ENCODE measurements at regions not wholly inside any gene's neighbourhood (a gene's known extent, or its start where the extent isn't known, plus 50 kb on each side); places are given as distances from the start of the nearest gene placed in this dataset.

DNA sequence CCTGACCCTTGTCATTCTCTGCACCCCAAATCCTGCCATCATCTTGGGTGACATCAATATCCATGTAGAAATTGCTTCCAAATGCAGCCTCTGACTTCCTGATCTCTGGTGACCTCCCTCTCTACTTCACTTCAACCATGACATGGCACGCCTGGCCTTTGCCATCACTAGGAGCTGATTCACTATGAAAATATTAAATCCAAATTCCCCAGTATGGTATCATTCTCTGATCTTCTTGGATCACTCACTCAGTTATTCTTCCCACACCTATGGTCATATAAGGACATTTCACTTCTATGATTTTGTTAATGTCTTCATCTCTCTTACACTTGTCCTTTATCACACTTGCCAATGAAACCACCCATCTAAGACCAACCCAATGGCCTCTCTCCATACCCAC lies 73.7 kb upstream of the ODAD2 start (continued):
- TF ChIP-seq KDM4B (IDR thresholded peaks at IDR 0.05; ENCODE audit: borderline replicate concordance in 2 of 2, low read depth in 1 of 2) (no peak), SMAD3 (CRISPR knock-in tag; conservative IDR thresholded peaks at IDR 0.05) (no peak), HNRNPL (IDR thresholded peaks at IDR 0.05; ENCODE audit: low read depth, low read length) (no peak), RFX7 (CRISPR knock-in tag; IDR thresholded peaks at IDR 0.05) (no peak), DIDO1 (tag; IDR thresholded peaks at IDR 0.05; ENCODE audit: low read depth) (no peak), FIP1L1 (IDR thresholded peaks at IDR 0.05; ENCODE audit: low read depth, low read length, poor library complexity, severe bottlenecking) (no peak), PTBP1 (IDR thresholded peaks at IDR 0.05; ENCODE audit: low read depth, low read length) (no peak), ADNP (tag; IDR thresholded peaks at IDR 0.05) (no peak)

DNA sequence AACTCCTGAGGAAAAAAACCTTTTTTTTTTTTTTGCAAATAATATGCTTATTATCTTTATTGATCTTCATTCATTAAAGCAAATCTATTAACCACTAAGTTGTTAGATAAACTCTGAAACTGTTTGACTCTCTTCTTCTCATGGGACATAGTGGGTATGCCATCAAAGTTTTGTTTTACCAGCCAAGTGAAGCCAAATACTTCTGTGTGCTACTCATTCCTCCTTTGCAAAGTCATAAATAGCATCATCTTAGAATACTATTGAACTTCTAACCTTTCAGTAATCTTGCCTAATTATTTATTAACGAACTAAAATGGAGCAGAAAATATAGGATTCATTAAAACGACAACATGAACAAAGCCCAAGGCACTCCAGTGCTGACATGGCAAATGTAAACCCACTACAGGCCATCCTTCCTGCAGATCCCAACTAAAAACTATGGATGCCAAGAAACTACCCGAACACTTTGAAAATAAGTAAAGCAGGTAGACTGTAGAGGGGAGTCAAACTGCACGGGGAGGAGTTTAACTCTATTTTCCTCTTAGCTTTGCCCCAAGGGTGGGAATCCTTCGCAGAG lies 61.2 kb upstream of the ODAD2 start:
- no peaks in the 10 kb centered on the region for H3K79me2 ChIP-seq (ENCODE audit: control insufficient read depth, insufficient read depth, low read length)
- no peak overlapping the region for H2AFZ ChIP-seq (ENCODE audit: low read depth, low read length)
- no peak overlapping the region for H3K27ac ChIP-seq (ENCODE audit: extremely low read depth, low read depth, low read length)
- CTCF ChIA-PET (ENCODE audit: low intra/inter-chr PET ratio), result no interaction called here
- ATAC-seq, result no peak
- no peaks in the 10 kb centered on the region for H3K9me3 ChIP-seq (replicated peaks; ENCODE audit: control insufficient read depth, insufficient read depth, low read depth, low read length)
- intact Hi-C loops (cut with micrococcal nuclease) (no loop called here), in situ Hi-C loops (cut with MboI) (no loop called here)
- no TSS peak for BruUV-seq (replicated peaks)
- H3K9me1 ChIP-seq (ENCODE audit: control insufficient read depth, insufficient read depth, low read length), result no peaks in the 10 kb centered on the region
- H3K27me3 ChIP-seq (ENCODE audit: control insufficient read depth in 2 of 2, insufficient read depth in 2 of 2, low read length in 2 of 2), result no peaks in the 10 kb centered on the region
- H4K20me1 ChIP-seq (replicated peaks; ENCODE audit: control insufficient read depth, insufficient read depth, low read length), result no peaks in the 10 kb centered on the region; the same call in 1 of the 2 replicates
- no peaks in the 10 kb centered on the region for H3K36me3 ChIP-seq (ENCODE audit: control insufficient read depth, insufficient read depth, low read length)
- no peak for FAIRE-seq
- H3K4me1 ChIP-seq (replicated peaks in 1 of 2; ENCODE audit: control insufficient read depth in 2 of 2, insufficient read depth in 2 of 2, low read length in 2 of 2), result no peaks in the 10 kb centered on the region
- no peak overlapping the region for H3K9ac ChIP-seq (ENCODE audit: insufficient read depth in 1 of 2, low read depth in 2 of 2, low read length in 2 of 2)
- POLR2A ChIA-PET, result no interaction called here
- no peak overlapping the region for H3K4me2 ChIP-seq (ENCODE audit: insufficient read depth, low read length)
- no peak overlapping the region for H3K4me3 ChIP-seq
- DNase-seq (ENCODE audit: extremely low read depth in 1 of 4, low spot score in 3 of 4), result no peak
- 2% methylated on average over 5 of the region's 5 CpGs for WGBS (ENCODE audit: insufficient coverage, low coverage, missing lambda C conversion rate)
- no peak for TF ChIP-seq NFE2L1 (tag; IDR thresholded peaks at IDR 0.05; ENCODE audit: borderline replicate concordance, low read depth)
- TF ChIP-seq, protein P1, sequence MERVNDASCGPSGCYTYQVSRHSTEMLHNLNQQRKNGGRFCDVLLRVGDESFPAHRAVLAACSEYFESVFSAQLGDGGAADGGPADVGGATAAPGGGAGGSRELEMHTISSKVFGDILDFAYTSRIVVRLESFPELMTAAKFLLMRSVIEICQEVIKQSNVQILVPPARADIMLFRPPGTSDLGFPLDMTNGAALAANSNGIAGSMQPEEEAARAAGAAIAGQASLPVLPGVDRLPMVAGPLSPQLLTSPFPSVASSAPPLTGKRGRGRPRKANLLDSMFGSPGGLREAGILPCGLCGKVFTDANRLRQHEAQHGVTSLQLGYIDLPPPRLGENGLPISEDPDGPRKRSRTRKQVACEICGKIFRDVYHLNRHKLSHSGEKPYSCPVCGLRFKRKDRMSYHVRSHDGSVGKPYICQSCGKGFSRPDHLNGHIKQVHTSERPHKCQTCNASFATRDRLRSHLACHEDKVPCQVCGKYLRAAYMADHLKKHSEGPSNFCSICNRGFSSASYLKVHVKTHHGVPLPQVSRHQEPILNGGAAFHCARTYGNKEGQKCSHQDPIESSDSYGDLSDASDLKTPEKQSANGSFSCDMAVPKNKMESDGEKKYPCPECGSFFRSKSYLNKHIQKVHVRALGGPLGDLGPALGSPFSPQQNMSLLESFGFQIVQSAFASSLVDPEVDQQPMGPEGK (CRISPR knock-in tag; IDR thresholded peaks at IDR 0.05; ENCODE audit: borderline replicate concordance), result no peak
- no peak for TF ChIP-seq ZNF253 (CRISPR knock-in tag; conservative IDR thresholded peaks at IDR 0.05)
- TF ChIP-seq, protein P2, sequence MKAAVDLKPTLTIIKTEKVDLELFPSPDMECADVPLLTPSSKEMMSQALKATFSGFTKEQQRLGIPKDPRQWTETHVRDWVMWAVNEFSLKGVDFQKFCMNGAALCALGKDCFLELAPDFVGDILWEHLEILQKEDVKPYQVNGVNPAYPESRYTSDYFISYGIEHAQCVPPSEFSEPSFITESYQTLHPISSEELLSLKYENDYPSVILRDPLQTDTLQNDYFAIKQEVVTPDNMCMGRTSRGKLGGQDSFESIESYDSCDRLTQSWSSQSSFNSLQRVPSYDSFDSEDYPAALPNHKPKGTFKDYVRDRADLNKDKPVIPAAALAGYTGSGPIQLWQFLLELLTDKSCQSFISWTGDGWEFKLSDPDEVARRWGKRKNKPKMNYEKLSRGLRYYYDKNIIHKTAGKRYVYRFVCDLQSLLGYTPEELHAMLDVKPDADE (conservative IDR thresholded peaks at IDR 0.05; ENCODE audit: control insufficient read depth, low read depth, low read length), result no peak
- no peak for TF ChIP-seq ZNF764 (CRISPR knock-in tag; IDR thresholded peaks at IDR 0.05; ENCODE audit: low read depth)
- TF ChIP-seq, protein P3, sequence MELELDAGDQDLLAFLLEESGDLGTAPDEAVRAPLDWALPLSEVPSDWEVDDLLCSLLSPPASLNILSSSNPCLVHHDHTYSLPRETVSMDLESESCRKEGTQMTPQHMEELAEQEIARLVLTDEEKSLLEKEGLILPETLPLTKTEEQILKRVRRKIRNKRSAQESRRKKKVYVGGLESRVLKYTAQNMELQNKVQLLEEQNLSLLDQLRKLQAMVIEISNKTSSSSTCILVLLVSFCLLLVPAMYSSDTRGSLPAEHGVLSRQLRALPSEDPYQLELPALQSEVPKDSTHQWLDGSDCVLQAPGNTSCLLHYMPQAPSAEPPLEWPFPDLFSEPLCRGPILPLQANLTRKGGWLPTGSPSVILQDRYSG (tag; conservative IDR thresholded peaks at IDR 0.05; ENCODE audit: low read depth), result no peak
